Prostate gland (tissue), 2 donors: ENCODE measurements at regions not wholly inside any gene's neighbourhood (a gene's known extent, or its start where the extent isn't known, plus 50 kb on each side); places are given as distances from the start of the nearest gene placed in this dataset.

Experiments
- CTCF ChIP-seq, 4 experiments: fragments of 200-600 bp in 2 of 4; fragments of 450-650 bp in 2 of 4; sonication (generic) in 2 of 4; IDR thresholded peaks; 1 replicate in 3 of 4; 2 replicates in 1 of 4; pipeline ENCODE4 v1.5.1; 2016 to 2019; ENCODE audit warnings: antibody characterized with exemption in 4 of 4, mild to moderate bottlenecking in 2 of 4, moderate library complexity in 2 of 4
- POLR2A ChIP-seq: fragments of 450-650 bp; IDR thresholded peaks from one replicate; pipeline ENCODE4 v1.6.1; 2016; ENCODE audit warnings: antibody characterized with exemption, mild to moderate bottlenecking
- POLR2AphosphoS5 ChIP-seq: sonication (generic); formaldehyde crosslinking; IDR thresholded peaks from one replicate; pipeline ENCODE4 v1.6.1; 2017; ENCODE audit warnings: antibody characterized with exemption

GRCh38 chr2:147789720-147790119 lies 55.1 kb upstream of the ACVR2A start:
- no peak for TF ChIP-seq POLR2A
- TF ChIP-seq CTCF (IDR thresholded peaks at IDR 0.05), result no peak
- TF ChIP-seq POLR2AphosphoS5, result no peak
